ENCODE measurements at regions not wholly inside any gene's neighbourhood (a gene's known extent, or its start where the extent isn't known, plus 50 kb on each side); places are given as distances from the start of the nearest gene placed in this dataset.
A peak's percentile ranks its signal among the peaks of the same experiment; 100 is the strongest.
"Not testable (repeated sequence)": the region's sequence is repeated elsewhere in the genome, so short reads cannot be mapped to it uniquely, and the experiment has no call there.

- DNase-seq (ENCODE audit: low spot score) = no peak
These were observed 52.9 kb downstream of the ZBTB9 start for GRCh38 chr6:33507261-33507660.

- DNase-seq (ENCODE audit: low spot score) = peak; percentile 7
These were observed 54.9 kb downstream of the ZBTB9 start for GRCh38 chr6:33508935-33509926.

GRCh38 chr6:33513213-33513612 lies 58.8 kb downstream of the ZBTB9 start:
- DNase-seq (ENCODE audit: low spot score) = no peak

- no peak for DNase-seq (ENCODE audit: low spot score)
These were observed 62.4 kb downstream of the ZBTB9 start for GRCh38 chr6:33516726-33517125.

GRCh38 chr6:33520636-33521488 lies 59.2 kb downstream of the BAK1 start:
- not testable (repeated sequence) for DNase-seq (ENCODE audit: low spot score)

GRCh38 chr6:33521489-33522091 lies 58.5 kb downstream of the BAK1 start:
- DNase-seq (ENCODE audit: low spot score) = no peak

Measured in globus pallidus (tissue), 1 donor.